HEK293 (cell line): ENCODE measurements at regions not wholly inside any gene's neighbourhood (a gene's known extent, or its start where the extent isn't known, plus 50 kb on each side); places are given as distances from the start of the nearest gene placed in this dataset.

Experiments used
- YY1 ChIP-seq: fragments of 450-650 bp; formaldehyde crosslinking; IDR thresholded peaks from 2 replicates; pipeline ENCODE4 v1.5.1; 2018; ENCODE audit warnings: missing biosample characterization, missing genetic modification characterization
- ZBTB7A ChIP-seq: fragments of 450-650 bp; formaldehyde crosslinking; IDR thresholded peaks from 2 replicates; pipeline ENCODE4 v1.5.1; 2016; ENCODE audit warnings: low read depth, missing biosample characterization, missing genetic modification characterization
- ZBTB8A ChIP-seq: fragments of 450-650 bp; formaldehyde crosslinking; IDR thresholded peaks from 2 replicates; pipeline ENCODE4 v1.5.1; 2016; ENCODE audit warnings: missing biosample characterization, missing genetic modification characterization
- ZNF23 ChIP-seq: fragments of 450-650 bp; formaldehyde crosslinking; IDR thresholded peaks from 2 replicates; pipeline ENCODE4 v1.5.1; 2016; ENCODE audit warnings: missing biosample characterization, missing genetic modification characterization, borderline replicate concordance
- ZNF274 ChIP-seq, 2 experiments: fragments of 200-500 bp in 1 of 2; fragments of 450-650 bp in 1 of 2; sonication (Bioruptor generic) in 1 of 2; formaldehyde crosslinking in 1 of 2; IDR thresholded peaks; 2 replicates each; pipeline versions ENCODE4 v1.5.1 to v1.6.1; 2014 to 2016; ENCODE audit warnings: borderline replicate concordance in 1 of 2, inconsistent platforms in 1 of 2, low read length in 1 of 2, missing biosample characterization in 1 of 2, missing genetic modification characterization in 1 of 2
- ZNF792 ChIP-seq: fragments of 450-650 bp; formaldehyde crosslinking; IDR thresholded peaks from 2 replicates; pipeline ENCODE4 v1.5.1; 2016; ENCODE audit warnings: missing biosample characterization, missing genetic modification characterization
- TF ChIP-seq, protein P1 (sequence below): fragments of 450-650 bp; formaldehyde crosslinking; IDR thresholded peaks from 2 replicates; pipeline ENCODE4 v1.5.1; 2016; ENCODE audit warnings: missing biosample characterization, missing genetic modification characterization

- TF ChIP-seq ZBTB8A (no peak), ZNF23 (tag by site-specific recombination) (no peak), ZBTB7A (no peak), ZNF792 (tag by site-specific recombination) (no peak), YY1 (no peak), ZNF274 (IDR thresholded peaks at IDR 0.05; ENCODE audit: low read length) (no peak), ZNF274 (tag by site-specific recombination; IDR thresholded peaks at IDR 0.05; ENCODE audit: borderline replicate concordance) (no peak)
- TF ChIP-seq, protein P1, sequence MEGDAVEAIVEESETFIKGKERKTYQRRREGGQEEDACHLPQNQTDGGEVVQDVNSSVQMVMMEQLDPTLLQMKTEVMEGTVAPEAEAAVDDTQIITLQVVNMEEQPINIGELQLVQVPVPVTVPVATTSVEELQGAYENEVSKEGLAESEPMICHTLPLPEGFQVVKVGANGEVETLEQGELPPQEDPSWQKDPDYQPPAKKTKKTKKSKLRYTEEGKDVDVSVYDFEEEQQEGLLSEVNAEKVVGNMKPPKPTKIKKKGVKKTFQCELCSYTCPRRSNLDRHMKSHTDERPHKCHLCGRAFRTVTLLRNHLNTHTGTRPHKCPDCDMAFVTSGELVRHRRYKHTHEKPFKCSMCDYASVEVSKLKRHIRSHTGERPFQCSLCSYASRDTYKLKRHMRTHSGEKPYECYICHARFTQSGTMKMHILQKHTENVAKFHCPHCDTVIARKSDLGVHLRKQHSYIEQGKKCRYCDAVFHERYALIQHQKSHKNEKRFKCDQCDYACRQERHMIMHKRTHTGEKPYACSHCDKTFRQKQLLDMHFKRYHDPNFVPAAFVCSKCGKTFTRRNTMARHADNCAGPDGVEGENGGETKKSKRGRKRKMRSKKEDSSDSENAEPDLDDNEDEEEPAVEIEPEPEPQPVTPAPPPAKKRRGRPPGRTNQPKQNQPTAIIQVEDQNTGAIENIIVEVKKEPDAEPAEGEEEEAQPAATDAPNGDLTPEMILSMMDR (tag by site-specific recombination) = no peak
Measured at GRCh38 chr20:11332381-11332780, 585.3 kb upstream of the BTBD3 start.
